ENCODE measurements at regions not wholly inside any gene's neighbourhood (a gene's known extent, or its start where the extent isn't known, plus 50 kb on each side); places are given as distances from the start of the nearest gene placed in this dataset.

DNA sequence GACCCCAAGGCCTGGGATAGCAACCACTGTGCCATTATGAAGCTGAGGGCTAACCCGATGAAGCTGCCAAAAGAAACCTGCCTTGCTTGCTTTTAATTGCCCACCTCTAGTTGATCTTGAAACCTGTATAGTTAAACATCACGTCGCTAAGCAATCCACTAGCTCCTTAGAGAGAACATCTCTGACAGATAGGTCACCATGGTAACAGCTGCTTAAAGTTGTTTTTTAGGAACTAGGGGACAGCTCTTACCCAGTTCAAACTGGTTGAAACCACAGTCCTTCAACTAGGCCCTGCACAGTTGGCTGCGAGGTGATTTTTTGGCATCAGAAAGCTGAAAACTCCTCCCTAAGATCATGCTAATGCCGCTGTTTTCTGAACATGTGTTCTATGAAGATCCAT, 135.7 kb downstream of the EBLN2 start:
- TF ChIP-seq, protein P1, sequence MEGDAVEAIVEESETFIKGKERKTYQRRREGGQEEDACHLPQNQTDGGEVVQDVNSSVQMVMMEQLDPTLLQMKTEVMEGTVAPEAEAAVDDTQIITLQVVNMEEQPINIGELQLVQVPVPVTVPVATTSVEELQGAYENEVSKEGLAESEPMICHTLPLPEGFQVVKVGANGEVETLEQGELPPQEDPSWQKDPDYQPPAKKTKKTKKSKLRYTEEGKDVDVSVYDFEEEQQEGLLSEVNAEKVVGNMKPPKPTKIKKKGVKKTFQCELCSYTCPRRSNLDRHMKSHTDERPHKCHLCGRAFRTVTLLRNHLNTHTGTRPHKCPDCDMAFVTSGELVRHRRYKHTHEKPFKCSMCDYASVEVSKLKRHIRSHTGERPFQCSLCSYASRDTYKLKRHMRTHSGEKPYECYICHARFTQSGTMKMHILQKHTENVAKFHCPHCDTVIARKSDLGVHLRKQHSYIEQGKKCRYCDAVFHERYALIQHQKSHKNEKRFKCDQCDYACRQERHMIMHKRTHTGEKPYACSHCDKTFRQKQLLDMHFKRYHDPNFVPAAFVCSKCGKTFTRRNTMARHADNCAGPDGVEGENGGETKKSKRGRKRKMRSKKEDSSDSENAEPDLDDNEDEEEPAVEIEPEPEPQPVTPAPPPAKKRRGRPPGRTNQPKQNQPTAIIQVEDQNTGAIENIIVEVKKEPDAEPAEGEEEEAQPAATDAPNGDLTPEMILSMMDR (IDR thresholded peaks at IDR 0.05): no peak
- no peak for TF ChIP-seq ZFX (IDR thresholded peaks at IDR 0.05; ENCODE audit: borderline replicate concordance)
